ENCODE measurements at regions not wholly inside any gene's neighbourhood (a gene's known extent, or its start where the extent isn't known, plus 50 kb on each side); places are given as distances from the start of the nearest gene placed in this dataset.

- TF ChIP-seq CTCF (IDR thresholded peaks at IDR 0.05; ENCODE audit: low read depth, low read length), result no peak
- TF ChIP-seq EZH2phosphoT487 (IDR thresholded peaks at IDR 0.05; ENCODE audit: low read depth), result no peak
These were observed 70.9 kb upstream of the LGALSL start for GRCh38 chr2:64383016-64383591.

Data from OCI-LY3 (cell line).